SK-N-SH (cell line): ENCODE measurements at regions not wholly inside any gene's neighbourhood (a gene's known extent, or its start where the extent isn't known, plus 50 kb on each side); places are given as distances from the start of the nearest gene placed in this dataset.

Experiments used
- CTCF ChIA-PET: fragments of 300-600, 350-600 bp; formaldehyde crosslinking; extraction: SDS; loops from one replicate; lab custom pipeline; 2021; lab: Yijun Ruan, JAX
- POLR2A ChIA-PET: fragments of 350-600 bp; sonication (Branson Sonifier 250); formaldehyde crosslinking; extraction: SDS; loops from one replicate; lab custom pipeline; 2020; ENCODE audit warnings: antibody characterized with exemption, inconsistent platforms; lab: Yijun Ruan, JAX
- DNase-seq: peaks from one replicate; pipeline ENCODE4 v3.0.0; 2012
- H2AFZ ChIP-seq: fragments of 200-600 bp; sonication (generic); 2 replicates; pipeline ENCODE4 v1.8.1; 2016; ENCODE audit warnings: antibody characterized with exemption, mild to moderate bottlenecking, low read depth
- H3F3A ChIP-seq: fragments of 200-600 bp; sonication (generic); replicated peaks from 2 replicates; pipeline ENCODE3; 2016; ENCODE audit warnings: antibody characterized with exemption, mild to moderate bottlenecking; ENCODE audit not compliant: insufficient read depth
- H3K27ac ChIP-seq, 2 experiments: fragments of 200-500 bp in 1 of 2; fragments of 200-600 bp in 1 of 2; sonication (Bioruptor generic) in 1 of 2; sonication (generic), shearing (Covaris generic) in 1 of 2; 2 replicates each; pipeline versions ENCODE4 v1.5.1 to v1.6.1; 2014 to 2016; ENCODE audit warnings: low read depth in 2 of 2, inconsistent platforms in 1 of 2, low read length in 1 of 2, mild to moderate bottlenecking in 1 of 2, mixed read lengths in 1 of 2
- H3K27me3 ChIP-seq: fragments of 200-600 bp; sonication (generic), shearing (Covaris generic); 2 replicates; pipeline ENCODE4 v1.6.1; 2016; ENCODE audit warnings: mixed run types; ENCODE audit not compliant: insufficient read depth
- H3K36me3 ChIP-seq, 2 experiments: fragments of 200-500 bp in 1 of 2; fragments of 200-600 bp in 1 of 2; sonication (Bioruptor generic) in 1 of 2; sonication (generic) in 1 of 2; replicated peaks in 1 of 2; 2 replicates each; pipeline versions ENCODE3 to v1.5.1; 2014 to 2016; ENCODE audit warnings: low read length in 1 of 2, mild to moderate bottlenecking in 1 of 2; ENCODE audit not compliant: insufficient read depth in 2 of 2, control insufficient read depth in 1 of 2
- H3K4me1 ChIP-seq, 2 experiments: fragments of 200-500 bp in 1 of 2; fragments of 200-600 bp in 1 of 2; sonication (Bioruptor generic) in 1 of 2; sonication (generic), shearing (Covaris generic) in 1 of 2; 2 replicates each; pipeline versions ENCODE4 v1.5.1 to v1.6.1; 2014 to 2016; ENCODE audit warnings: low read depth in 1 of 2, low read length in 1 of 2, mixed run types in 1 of 2; ENCODE audit not compliant: insufficient read depth in 2 of 2, control insufficient read depth in 1 of 2
- H3K4me2 ChIP-seq: fragments of 200-600 bp; sonication (generic), shearing (Covaris generic); 2 replicates; pipeline ENCODE4 v1.6.1; 2017; ENCODE audit warnings: mixed run types
- H3K4me3 ChIP-seq, 2 experiments: fragments of 200-500 bp in 1 of 2; fragments of 200-600 bp in 1 of 2; sonication (Bioruptor generic) in 1 of 2; sonication (generic), shearing (Covaris generic) in 1 of 2; 2 replicates each; pipeline versions ENCODE4 v1.5.1 to v1.8.1; 2014 to 2016; ENCODE audit warnings: low read depth in 2 of 2, inconsistent platforms in 1 of 2, low read length in 1 of 2, mild to moderate bottlenecking in 1 of 2, mixed read lengths in 1 of 2, moderate library complexity in 1 of 2
- H3K79me2 ChIP-seq: fragments of 200-600 bp; sonication (generic); 2 replicates; pipeline ENCODE4 v1.8.1; 2017; ENCODE audit warnings: mild to moderate bottlenecking; ENCODE audit not compliant: insufficient read depth
- H3K9ac ChIP-seq: fragments of 200-600 bp; sonication (generic); 2 replicates; pipeline ENCODE4 v1.6.1; 2017; ENCODE audit warnings: mixed run types
- H3K9me2 ChIP-seq: fragments of 200-600 bp; sonication (generic); 2 replicates; pipeline ENCODE4 v1.6.1; 2017; ENCODE audit warnings: mixed run types
- H3K9me3 ChIP-seq: fragments of 200-600 bp; sonication (generic); 2 replicates; pipeline ENCODE4 v1.6.1; 2017; ENCODE audit warnings: mixed run types, mild to moderate bottlenecking, moderate library complexity
- H4K20me1 ChIP-seq: fragments of 200-600 bp; sonication (generic); 2 replicates; pipeline ENCODE4 v1.6.1; 2017; ENCODE audit warnings: mild to moderate bottlenecking, mixed run types; ENCODE audit not compliant: insufficient read depth
- CHD2 ChIP-seq: fragments of 150-350 bp; IDR thresholded peaks from 2 replicates; pipeline ENCODE4 v1.6.1; 2018; ENCODE audit warnings: low read length; ENCODE audit not compliant: partially characterized antibody
- EP300 ChIP-seq, 2 experiments: IDR thresholded peaks; 2 replicates each; pipeline versions ENCODE4 v1.4.0 to v1.6.1; 2012; ENCODE audit warnings: borderline replicate concordance in 1 of 2, low read depth in 1 of 2, low read length in 1 of 2
- EZH2phosphoT487 ChIP-seq: fragments of 200-600 bp; sonication (generic); IDR thresholded peaks from 2 replicates; pipeline ENCODE4 v1.6.1; 2017; ENCODE audit warnings: low read depth, mixed run types, mild to moderate bottlenecking, antibody characterized with exemption, moderate library complexity, borderline replicate concordance
- FOSL2 ChIP-seq: IDR thresholded peaks from 2 replicates; pipeline ENCODE4 v1.4.0; 2012; ENCODE audit warnings: low read depth, mild to moderate bottlenecking, moderate library complexity, borderline replicate concordance
- FOXJ3 ChIP-seq: sonication (generic); formaldehyde crosslinking; IDR thresholded peaks from 2 replicates; pipeline ENCODE4 v1.5.1; 2020; ENCODE audit warnings: mild to moderate bottlenecking, missing genetic modification reagents
- FOXM1 ChIP-seq: IDR thresholded peaks from 2 replicates; pipeline ENCODE4 v1.4.0; 2012; ENCODE audit warnings: low read depth, mild to moderate bottlenecking
- GATA2 ChIP-seq: sonication (generic); formaldehyde crosslinking; IDR thresholded peaks from 2 replicates; pipeline ENCODE4 v1.5.0; 2020; ENCODE audit warnings: mild to moderate bottlenecking, missing genetic modification reagents
- IRF3 ChIP-seq: fragments of 150-350 bp; IDR thresholded peaks from 2 replicates; pipeline ENCODE4 v1.6.1; 2016; ENCODE audit warnings: mild to moderate bottlenecking, low read depth, low read length
- JUND ChIP-seq: IDR thresholded peaks from 2 replicates; pipeline ENCODE4 v1.4.0; 2012
- NFIC ChIP-seq: IDR thresholded peaks from 2 replicates; pipeline ENCODE4 v1.4.0; 2012; ENCODE audit warnings: borderline replicate concordance
- PBX3 ChIP-seq: IDR thresholded peaks from 2 replicates; pipeline ENCODE4; 2012
- POLR2AphosphoS5 ChIP-seq: IDR thresholded peaks from 2 replicates; pipeline ENCODE4 v1.6.1; 2012; ENCODE audit warnings: low read depth, low read length
- RAD21 ChIP-seq: IDR thresholded peaks from 2 replicates; pipeline ENCODE4 v1.6.1; 2012; ENCODE audit warnings: mild to moderate bottlenecking, low read length
- RCOR1 ChIP-seq: fragments of 150-350 bp; IDR thresholded peaks from 2 replicates; pipeline ENCODE4 v1.6.1; 2017; ENCODE audit warnings: antibody characterized with exemption, low read length
- RFX5 ChIP-seq: IDR thresholded peaks from 2 replicates; pipeline ENCODE4 v1.6.1; 2012; ENCODE audit warnings: mild to moderate bottlenecking, improper control_type of control experiment, low read length
- RXRA ChIP-seq: IDR thresholded peaks from 2 replicates; pipeline ENCODE4 v1.4.0; 2012; ENCODE audit warnings: low read depth, mild to moderate bottlenecking, borderline replicate concordance
- SMC3 ChIP-seq: IDR thresholded peaks from 2 replicates; pipeline ENCODE4 v1.6.1; 2012; ENCODE audit warnings: low read depth, low read length, improper control_type of control experiment
- TCF12 ChIP-seq: IDR thresholded peaks from 2 replicates; pipeline ENCODE4 v1.4.0; 2012
- TEAD4 ChIP-seq: IDR thresholded peaks from 2 replicates; pipeline ENCODE4 v1.4.0; 2012; ENCODE audit warnings: mild to moderate bottlenecking, borderline replicate concordance; ENCODE audit not compliant: insufficient read depth
- USF1 ChIP-seq: IDR thresholded peaks from 2 replicates; pipeline ENCODE4 v1.4.0; 2012; ENCODE audit warnings: low read depth, borderline replicate concordance
- USF2 ChIP-seq: fragments of 150-350 bp; IDR thresholded peaks from 2 replicates; pipeline ENCODE4 v1.6.1; 2017; ENCODE audit warnings: antibody characterized with exemption, low read length, low read depth, borderline replicate concordance
- WGBS: methylation state at CpG from one replicate; pipeline ENCODE4 v1.1.6; 2017; ENCODE audit warnings: low lambda C conversion rate; 5-methylcytosine and 5-hydroxymethylcytosine counted together

DNA sequence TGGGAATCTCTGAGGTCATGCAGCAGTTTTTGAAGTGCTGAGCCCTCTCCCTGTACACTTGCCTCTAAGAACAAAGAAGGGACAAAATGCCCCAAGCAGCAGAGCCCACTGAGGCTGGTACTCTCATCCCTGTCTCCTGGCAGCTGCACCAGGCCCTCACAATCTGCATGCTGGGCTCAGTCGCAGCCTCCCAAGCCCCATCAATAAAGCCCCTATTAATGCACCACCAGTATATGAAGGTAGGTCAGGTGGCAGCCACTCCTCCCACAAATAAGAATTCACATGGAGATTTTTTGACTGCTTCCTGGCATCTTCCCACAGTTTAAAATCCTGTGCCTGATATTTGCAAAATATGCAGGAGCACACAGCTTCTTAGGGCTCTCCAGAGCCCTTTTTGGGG lies 181.2 kb upstream of the PALMD start:
- no peaks in the 10 kb centered on the region for H3K27me3 ChIP-seq

DNA sequence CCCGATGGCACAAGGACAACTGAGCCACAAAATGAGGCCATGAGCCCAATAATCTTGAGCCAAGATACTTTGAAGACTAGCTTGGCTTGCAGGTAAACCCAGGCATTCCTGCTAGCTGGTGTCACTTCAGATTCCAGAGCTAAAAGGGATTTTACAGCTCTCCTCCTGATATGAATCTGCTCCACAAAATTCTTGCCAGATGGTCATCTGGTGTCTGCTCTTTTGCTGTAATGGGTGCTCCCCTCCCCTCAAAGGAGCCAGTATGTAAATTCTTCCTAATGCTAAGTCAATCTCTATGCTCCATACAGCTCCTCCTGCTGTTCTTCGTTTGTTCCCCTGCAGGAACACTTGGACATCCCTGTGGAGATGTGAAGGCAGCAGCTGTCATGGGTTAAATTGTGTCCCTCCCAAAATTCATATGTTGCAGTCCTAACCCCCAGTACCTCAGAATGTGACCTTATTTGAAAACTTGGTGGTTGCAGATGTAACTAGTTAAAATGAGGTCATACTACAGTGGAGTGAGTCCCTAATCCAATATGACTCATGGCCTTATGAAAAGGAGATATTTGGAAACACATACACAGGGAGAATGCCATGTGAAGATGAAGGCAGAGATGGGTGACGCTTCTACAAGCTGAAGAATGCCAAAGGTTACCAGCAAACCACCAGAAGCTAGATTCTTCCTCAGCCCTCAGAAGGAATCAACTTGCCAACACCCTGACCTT lies 180.6 kb upstream of the PALMD start:
- no peaks in the 10 kb centered on the region for H3K36me3 ChIP-seq
- 26% methylated on average over 2 of the region's 3 CpGs for WGBS
- ChIA-PET CTCF (interaction anchor here (0.8 to 1.2 kb wide), 5 partner anchors 11 to 285 kb away, joined by 3 to 4 read pairs (median 3); no protein-coding TSS in a partner anchor), POLR2A (no interaction called here)
- H4K20me1 ChIP-seq: no peaks in the 10 kb centered on the region
- H3K9me3 ChIP-seq: no peaks in the 10 kb centered on the region
- no peak overlapping the region for H3K9ac ChIP-seq
- no peaks in the 10 kb centered on the region for H3K79me2 ChIP-seq
- H3K9me2 ChIP-seq: no peaks in the 10 kb centered on the region
- peaks cover 8 to 17% of the 10 kb centered on the region in 2 experiments; a peak in 3 of 4 replicates for H3K4me1 ChIP-seq
- no peaks in the 10 kb centered on the region for H3K27me3 ChIP-seq
- peak overlapping the region in 1 of 2 experiments; percentile 10; a peak in 1 of 4 replicates for H3K4me3 ChIP-seq
- H3F3A ChIP-seq: peaks cover 7% of the 10 kb centered on the region
- H2AFZ ChIP-seq: no peak overlapping the region
- peak overlapping the region; percentile 53 for H3K4me2 ChIP-seq
- peak; percentile 58 for DNase-seq
- peak overlapping the region; percentile 11 to 78 for H3K27ac ChIP-seq
- TF ChIP-seq PBX3 (peak; percentile 59), NFIC (peak; percentile 66), EP300 (IDR thresholded peaks at IDR 0.05; ENCODE audit: borderline replicate concordance in 1 of 2, low read depth in 1 of 2, low read length in 1 of 2) (peak; percentile 81 to 85; a peak in 3 of 4 replicates), CHD2 (peak; percentile 74), TEAD4 (peak; percentile 75), GATA2 (CRISPR knock-in tag) (peak; percentile 69), TCF12 (peak; percentile 91), EZH2phosphoT487 (no peak), JUND (peak; percentile 66), RXRA (peak; percentile 30; the same call in 1 of the 2 replicates), SMC3 (no peak), POLR2AphosphoS5 (peak; percentile 62; the same call in 1 of the 2 replicates), RCOR1 (peak; percentile 95), USF1 (no peak), RAD21 (peak; percentile 48), IRF3 (no peak), FOSL2 (peak; percentile 74; the same call in 1 of the 2 replicates), FOXJ3 (CRISPR knock-in tag) (0 out of 2 replicates have a peak, but pooled peaks have one; percentile 31), FOXM1 (0 out of 2 replicates have a peak, but pooled peaks have one; percentile 22)

More for the DNA sequence above, 181.2 kb upstream of the PALMD start:
- H3K36me3 ChIP-seq: no peaks in the 10 kb centered on the region
- ChIA-PET CTCF (interaction anchor here (1.0 to 1.2 kb wide), 4 partner anchors 11 to 284 kb away, joined by 3 to 4 read pairs (median 4); no protein-coding TSS in a partner anchor), POLR2A (no interaction called here)
- H2AFZ ChIP-seq: no peak overlapping the region
- H3F3A ChIP-seq: peaks cover 7% of the 10 kb centered on the region
- no peaks in the 10 kb centered on the region for H3K9me2 ChIP-seq
- H3K9ac ChIP-seq: no peak overlapping the region
- no peaks in the 10 kb centered on the region for H3K9me3 ChIP-seq
- H3K4me2 ChIP-seq: peak overlapping the region; percentile 53
- TF ChIP-seq RFX5 (no peak), USF2 (no peak)
- peak overlapping the region; percentile 11 to 78; a peak in 3 of 4 replicates for H3K27ac ChIP-seq
- peaks cover 8 to 17% of the 10 kb centered on the region in 2 experiments; a peak in 3 of 4 replicates for H3K4me1 ChIP-seq
- WGBS: no CpG with 5 or more reads among the region's 1 CpG
- no peak overlapping the region for H3K4me3 ChIP-seq
- H3K79me2 ChIP-seq: no peaks in the 10 kb centered on the region
- no peak for DNase-seq
- H4K20me1 ChIP-seq: no peaks in the 10 kb centered on the region
